ENCODE measurements at regions not wholly inside any gene's neighbourhood (a gene's known extent, or its start where the extent isn't known, plus 50 kb on each side); places are given as distances from the start of the nearest gene placed in this dataset.
"Not testable (repeated sequence)": the region's sequence is repeated elsewhere in the genome, so short reads cannot be mapped to it uniquely, and the experiment has no call there.

GRCh38 chr6:12527339-12527738 is 189.2 kb upstream of the PHACTR1 start:
- no peak for DNase-seq

- DNase-seq, result no peak
Observed at GRCh38 chr6:12528136-12528535, 188.4 kb upstream of the PHACTR1 start.

- DNase-seq, result no peak
Observed at GRCh38 chr6:12528581-12529363, 187.8 kb upstream of the PHACTR1 start.

DNA sequence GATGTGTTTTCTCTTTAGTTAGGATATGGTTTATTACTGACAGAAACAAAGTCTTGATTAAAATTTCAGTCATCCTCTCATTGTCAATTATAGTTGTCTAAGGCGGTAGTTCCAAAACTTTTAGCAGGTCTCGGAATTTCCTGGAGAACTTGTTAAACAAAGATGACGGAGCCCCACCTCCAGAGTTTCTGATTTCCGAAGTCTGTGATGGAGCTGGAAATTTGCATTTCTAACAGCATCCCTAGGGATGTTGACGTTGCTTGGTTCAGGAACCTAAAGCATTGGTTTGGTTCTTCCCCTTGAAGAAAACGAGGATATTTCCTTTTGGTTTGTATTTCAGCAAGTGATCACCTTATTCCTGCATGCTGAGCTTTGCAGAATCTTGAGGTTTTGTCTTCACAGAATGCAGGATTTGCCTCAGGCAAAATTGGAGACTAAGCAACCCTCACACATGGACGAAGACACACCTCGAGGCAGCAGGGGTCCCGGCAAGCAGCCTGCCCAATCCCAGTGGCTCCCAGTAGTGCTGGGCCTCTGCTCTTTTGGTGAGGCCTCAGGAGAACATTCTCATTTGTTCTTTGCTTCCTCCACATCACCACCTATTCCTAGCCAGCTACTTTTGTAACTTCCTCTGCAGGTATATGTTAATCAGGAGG is 187.1 kb upstream of the PHACTR1 start:
- no peak for DNase-seq

DNA sequence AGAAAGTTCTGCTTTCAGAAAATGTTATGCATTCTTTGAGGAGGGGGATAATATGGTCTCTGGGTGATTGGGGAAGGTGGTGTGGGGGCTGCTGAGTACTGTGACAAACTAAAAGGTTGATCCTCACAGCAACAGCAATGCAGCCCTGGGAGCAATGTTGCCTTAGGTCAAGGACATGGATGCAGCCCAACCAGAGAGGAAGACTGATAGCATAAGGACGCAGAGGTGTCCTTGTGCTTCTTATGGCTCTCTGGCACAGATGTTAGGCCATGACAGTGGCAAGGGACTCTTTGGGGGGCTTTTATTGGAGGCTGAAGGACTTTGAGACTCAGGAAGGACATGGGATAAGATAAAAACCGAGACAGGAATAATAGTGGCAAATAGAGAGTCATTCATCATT is 186.2 kb upstream of the PHACTR1 start:
- no peak for DNase-seq

DNA sequence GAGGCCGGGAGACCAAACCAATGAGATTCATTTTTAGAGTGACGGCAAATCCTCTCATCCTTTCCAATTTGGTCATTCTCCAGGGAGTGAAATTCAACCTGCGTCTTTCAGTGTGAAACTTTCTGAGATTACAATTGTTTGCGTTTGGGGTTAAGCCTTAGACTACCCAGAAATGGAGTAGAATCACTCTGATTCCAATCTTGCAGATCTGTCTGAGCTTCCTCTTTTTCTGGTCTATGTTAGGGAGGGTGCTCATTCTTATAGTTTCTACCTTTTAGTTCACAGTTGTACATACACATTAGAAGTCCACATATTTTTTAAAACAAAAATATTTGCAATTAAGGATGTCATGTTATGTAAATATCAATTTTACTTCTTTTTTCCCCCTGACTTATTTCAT is 183.0 kb upstream of the PHACTR1 start:
- DNase-seq, result no peak

DNA sequence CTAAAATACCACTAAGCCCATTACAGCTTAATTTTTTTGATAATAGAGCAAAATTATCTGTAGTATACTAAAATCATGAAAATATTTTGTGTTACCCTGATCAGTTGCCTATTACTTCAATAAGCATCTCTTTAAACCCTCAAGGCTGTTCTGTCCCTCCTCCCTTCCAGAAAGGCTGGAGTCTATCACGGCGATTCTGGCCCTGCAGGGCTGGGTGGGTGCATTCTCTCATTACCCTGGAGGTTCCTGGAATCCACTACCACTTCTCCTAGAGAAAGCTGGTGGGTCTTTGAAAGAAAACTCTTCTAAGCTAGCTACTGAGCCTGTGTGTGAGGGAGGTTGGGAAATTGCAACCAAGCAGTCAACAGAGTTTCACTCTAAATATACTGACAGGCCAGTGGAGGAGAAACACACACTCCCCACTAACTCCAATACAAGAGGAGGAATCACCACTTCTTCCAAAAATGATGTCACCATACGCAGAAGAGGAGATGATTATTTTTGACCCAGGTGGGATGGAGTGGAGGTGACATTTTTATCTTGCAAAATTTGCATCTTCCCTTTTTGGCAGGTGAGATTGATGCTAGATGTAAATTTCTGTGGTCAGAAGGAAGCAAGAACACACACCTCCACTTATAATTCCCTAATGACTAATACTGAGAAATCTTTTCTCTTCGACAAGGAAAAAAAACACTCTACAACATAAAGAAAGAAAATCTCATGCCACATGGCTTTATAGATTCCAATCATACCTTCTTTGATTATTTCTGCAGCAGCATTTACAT is 182.3 kb upstream of the PHACTR1 start:
- no peak for DNase-seq

DNA sequence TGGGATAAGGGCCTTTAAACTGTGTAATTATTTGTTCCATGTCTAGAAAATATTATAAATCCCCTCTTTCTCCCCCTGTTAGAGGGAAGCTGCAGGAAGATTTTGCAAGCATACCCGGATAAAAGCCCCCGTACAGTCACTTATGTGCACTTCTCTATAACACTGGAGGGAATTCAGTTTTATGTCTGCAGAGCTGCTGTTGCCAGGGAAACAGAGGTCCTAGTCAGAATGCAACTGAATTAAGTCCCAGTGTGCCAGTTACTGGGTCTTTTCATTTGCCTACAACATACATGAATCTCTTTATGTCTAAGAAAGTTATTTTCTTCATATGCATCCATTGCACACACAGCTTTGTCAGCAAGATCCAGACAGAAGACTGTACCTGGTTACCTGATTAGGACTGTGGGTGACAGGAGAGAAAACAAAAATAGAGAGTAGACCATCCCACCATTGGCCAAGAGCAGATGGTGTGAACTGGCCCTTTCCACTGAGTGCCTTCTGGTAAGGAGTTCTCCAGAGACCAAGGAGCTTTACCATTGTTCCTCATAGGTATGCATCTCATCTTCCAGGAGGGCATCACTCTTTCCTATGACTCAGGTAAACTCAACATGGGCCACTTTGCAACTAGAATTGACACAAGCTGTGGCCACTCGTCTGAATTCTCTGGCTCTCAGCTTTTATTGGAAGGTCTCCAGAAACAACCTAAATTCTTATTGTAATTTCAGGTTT is 180.8 kb upstream of the PHACTR1 start:
- no peak for DNase-seq

DNA sequence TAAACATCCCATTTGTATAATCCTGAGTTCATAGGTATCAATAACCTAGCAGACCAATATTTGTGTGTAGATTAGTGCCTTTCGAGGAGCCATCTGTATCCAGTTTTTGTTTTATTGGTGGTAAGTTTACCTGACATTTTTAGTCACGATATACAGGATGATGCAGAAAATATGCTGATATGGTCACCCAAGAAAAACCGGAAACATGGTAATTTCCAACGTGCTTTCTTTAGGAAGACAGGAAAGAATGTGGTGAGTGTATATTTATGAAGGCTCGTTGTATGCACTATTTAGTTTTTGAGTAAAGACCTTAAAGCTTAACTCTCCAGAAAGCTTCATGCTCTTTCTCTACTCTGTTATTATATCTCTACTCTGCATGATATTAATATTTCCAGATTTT is 180.2 kb upstream of the PHACTR1 start:
- no peak for DNase-seq

GRCh38 chr6:12537389-12537788 is 179.2 kb upstream of the PHACTR1 start:
- DNase-seq, result no peak

- no peak for DNase-seq
Observed at GRCh38 chr6:12538881-12539357, 177.6 kb upstream of the PHACTR1 start.

DNA sequence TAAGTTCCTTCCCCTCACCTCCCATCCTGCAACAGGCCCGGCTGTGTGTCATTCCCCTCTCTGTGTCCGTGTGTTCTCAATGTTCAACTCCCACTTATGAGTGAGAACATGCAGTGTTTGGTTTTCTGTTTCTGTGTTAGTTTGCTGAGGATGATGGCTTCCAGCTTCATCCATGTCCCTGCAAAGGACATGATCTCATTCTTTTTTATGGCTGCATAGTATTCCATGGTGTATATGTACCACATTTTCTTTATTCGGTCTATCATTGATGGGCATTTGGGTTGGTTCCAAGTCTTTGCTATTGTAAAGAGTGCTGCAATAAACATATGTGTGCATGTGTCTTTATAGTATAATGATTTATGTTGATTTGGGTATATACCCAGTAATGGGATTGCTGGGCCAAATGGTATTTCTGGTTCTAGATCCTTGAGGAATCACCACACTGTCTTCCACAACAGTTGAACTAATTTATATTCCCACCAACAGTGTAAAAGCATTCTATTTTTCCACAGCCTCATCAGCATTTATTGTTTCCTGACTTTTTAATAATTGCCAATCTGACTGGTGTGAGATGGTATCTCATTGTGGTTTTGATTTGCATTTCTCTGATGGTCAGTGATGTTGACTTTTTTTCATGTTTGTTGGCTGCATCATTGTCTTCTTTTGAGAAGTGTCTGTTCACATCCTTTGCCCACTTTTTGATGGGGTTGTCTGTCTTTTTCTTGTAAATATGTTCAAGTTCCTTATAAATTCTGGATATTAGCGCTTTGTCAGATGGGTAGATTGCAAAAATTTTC is 174.1 kb upstream of the PHACTR1 start:
- not testable (repeated sequence) for DNase-seq

- no peak for DNase-seq
Observed at GRCh38 chr6:12543953-12544352, 172.6 kb upstream of the PHACTR1 start.

- DNase-seq, result no peak
Observed at GRCh38 chr6:12544821-12545565, 171.6 kb upstream of the PHACTR1 start.

DNA sequence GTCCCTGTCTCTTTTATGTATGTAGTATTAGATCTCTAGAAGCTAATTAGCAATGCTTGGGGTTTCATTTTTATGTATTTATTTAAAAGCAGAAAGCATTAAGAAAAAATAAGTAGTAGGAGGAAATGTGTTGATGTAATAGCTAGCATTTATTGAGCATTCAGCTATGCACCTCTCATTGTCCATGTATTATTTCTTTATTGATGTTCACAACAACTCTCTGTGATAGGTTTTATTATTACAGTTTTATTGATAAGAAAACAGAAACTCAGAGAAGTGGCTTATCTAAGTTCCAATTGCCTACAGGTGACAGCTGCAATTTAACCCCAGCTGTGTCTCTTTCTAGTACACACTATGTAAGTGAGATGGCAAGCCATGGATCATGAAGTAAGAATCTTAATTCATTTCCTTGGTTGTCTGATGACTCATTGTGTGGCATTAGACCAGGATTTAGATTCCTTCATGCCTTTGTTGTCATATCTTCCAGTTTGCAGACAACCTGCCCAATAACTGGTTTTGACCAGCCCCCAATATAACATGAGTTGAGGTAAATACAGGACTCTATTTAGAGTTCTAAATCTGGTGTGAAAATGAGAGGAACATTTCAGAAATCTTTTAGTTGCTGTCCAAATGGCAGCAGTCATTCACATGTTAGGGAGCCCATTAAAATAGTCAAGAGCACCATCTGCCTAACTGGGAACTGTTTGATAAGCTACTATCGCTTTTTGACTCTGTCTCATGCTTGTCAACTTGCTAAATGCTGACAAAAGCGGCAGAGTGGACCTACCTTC is 170.8 kb upstream of the PHACTR1 start:
- DNase-seq, result no peak

DNA sequence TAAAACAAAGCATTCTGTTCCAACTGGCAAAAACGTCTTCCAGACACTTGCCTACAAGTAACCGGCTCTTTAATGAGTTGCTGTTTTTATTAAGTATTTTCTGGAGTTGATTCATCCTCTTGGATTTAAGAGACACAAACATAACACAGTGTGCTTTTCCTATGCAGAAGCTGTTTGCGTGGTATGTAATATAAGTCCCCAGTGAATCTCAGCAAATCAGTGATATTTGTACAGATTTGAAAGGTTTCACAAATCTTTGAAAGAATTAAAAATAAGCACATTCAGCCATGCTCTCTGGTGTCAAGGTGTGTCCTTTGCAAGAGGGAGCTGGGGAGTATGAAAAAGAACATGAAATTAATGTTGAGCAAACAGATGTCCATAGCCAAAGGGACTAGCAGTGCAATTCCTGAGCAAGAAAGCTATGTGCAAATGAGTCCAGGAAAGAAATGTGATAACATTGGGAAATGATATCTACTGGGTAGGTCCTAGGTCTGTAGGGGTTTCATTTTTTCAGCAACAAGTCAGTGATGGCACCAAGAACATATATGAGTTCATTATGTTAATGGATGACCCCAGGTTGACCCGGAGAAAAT is 170.1 kb upstream of the PHACTR1 start:
- DNase-seq, result no peak

- no peak for DNase-seq
Observed at GRCh38 chr6:12548526-12548925, 168.0 kb upstream of the PHACTR1 start.

DNA sequence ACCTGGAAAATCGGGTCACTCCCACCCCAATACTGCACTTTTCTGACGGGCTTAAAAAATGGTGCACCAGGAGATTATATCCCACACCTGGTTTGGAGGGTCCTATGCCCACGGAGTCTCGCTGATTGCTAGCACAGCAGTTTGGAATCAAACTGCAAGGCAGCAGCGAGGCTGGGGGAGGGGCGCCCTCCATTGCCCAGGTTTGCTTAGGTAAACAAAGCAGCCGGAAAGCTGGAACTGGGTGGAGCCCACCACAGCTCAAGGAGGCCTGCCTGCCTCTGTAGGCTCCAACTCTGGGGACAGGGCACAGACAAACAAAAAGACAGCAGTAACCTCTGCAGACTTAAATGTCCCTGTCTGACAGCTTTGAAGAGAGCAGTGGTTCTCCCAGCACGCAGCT is 167.1 kb upstream of the PHACTR1 start:
- DNase-seq, result not testable (repeated sequence)

GRCh38 chr6:12554820-12555219 is 161.7 kb upstream of the PHACTR1 start:
- not testable (repeated sequence) for DNase-seq

DNA sequence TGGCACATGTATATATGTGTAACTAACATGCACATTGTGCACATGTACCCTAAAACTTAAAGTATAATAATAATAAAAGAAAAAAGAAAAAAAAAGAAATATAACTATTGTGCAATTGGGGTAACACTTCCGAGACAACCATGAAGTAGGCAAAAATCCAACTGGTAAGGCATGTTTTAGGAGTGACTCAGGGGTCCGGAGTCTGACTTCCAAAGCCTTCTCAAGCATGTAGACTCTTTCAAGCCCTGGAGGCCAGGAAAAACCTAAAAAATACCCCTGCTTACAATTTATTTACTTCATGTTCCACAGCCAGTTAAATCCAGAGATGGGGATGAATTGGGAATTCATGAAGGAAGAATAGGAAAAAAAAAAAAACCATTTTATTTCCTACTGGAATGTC is 161.3 kb upstream of the PHACTR1 start:
- no peak for DNase-seq
